ENCODE measurements at regions not wholly inside any gene's neighbourhood (a gene's known extent, or its start where the extent isn't known, plus 50 kb on each side); places are given as distances from the start of the nearest gene placed in this dataset.

- H3K79me1 ChIP-seq (ENCODE audit: low read length) = no peaks in the 10 kb centered on the region
These were observed 1260.5 kb upstream of the CELF2 start for GRCh38 chr10:9757176-9757575.

GRCh38 chr10:9759596-9759995, 1258.1 kb upstream of the CELF2 start:
- Histone ChIP-seq H3K36me3 (ENCODE audit: control insufficient read depth in 1 of 2, insufficient read depth in 2 of 2, low read length in 2 of 2) (no peaks in the 10 kb centered on the region), H3K4me2 (ENCODE audit: low read length) (no peak overlapping the region), H4K12ac (ENCODE audit: low read depth, low read length) (no peak overlapping the region), H3K79me2 (ENCODE audit: control insufficient read depth, insufficient read depth, low read length, poor library complexity) (peaks cover 2% of the 10 kb centered on the region), H3K23ac (ENCODE audit: low read length) (no peak overlapping the region), H3K14ac (ENCODE audit: low read length) (no peak overlapping the region), H2BK12ac (ENCODE audit: low read length) (no peak overlapping the region), H3K79me1 (ENCODE audit: low read length) (no peaks in the 10 kb centered on the region), H2BK5ac (ENCODE audit: low read depth, low read length, poor library complexity) (no peak overlapping the region), H3K4ac (ENCODE audit: low read depth, low read length) (no peak overlapping the region), H2AK5ac (ENCODE audit: low read length) (no peak overlapping the region), H4K91ac (ENCODE audit: low read depth, low read length) (no peak overlapping the region), H2AFZ (ENCODE audit: insufficient read depth, low read length, poor library complexity) (no peak overlapping the region), H3K9me3 (ENCODE audit: insufficient read depth, low read depth, low read length) (no peaks in the 10 kb centered on the region), H3K4me1 (ENCODE audit: control insufficient read depth in 1 of 2, insufficient read depth in 2 of 2, low read length in 2 of 2) (no peaks in the 10 kb centered on the region), H3K27me3 (ENCODE audit: insufficient read depth, low read length) (no peaks in the 10 kb centered on the region), H3K18ac (ENCODE audit: low read length) (no peak overlapping the region), H3K4me3 (ENCODE audit: low read depth, low read length) (no peak overlapping the region), H2BK120ac (ENCODE audit: insufficient read depth, low read length, poor library complexity) (no peak overlapping the region), H4K8ac (ENCODE audit: low read depth, low read length) (no peak overlapping the region), H3K9ac (ENCODE audit: low read length) (no peak overlapping the region), H3K27ac (ENCODE audit: low read depth, low read length) (no peak overlapping the region)
- WGBS (ENCODE audit: extremely low coverage, insufficient coverage, insufficient read length) = no CpG with 5 or more reads among the region's 3 CpGs
- no peak for DNase-seq

More at GRCh38 chr10:9757176-9757575, 1260.5 kb upstream of the CELF2 start:
- Histone ChIP-seq H3K4me3 (ENCODE audit: low read depth, low read length) (no peak overlapping the region), H2AK5ac (ENCODE audit: low read length) (no peak overlapping the region), H3K4me2 (ENCODE audit: low read length) (no peak overlapping the region), H2AFZ (ENCODE audit: insufficient read depth, low read length, poor library complexity) (no peak overlapping the region), H3K79me2 (ENCODE audit: control insufficient read depth, insufficient read depth, low read length, poor library complexity) (peaks cover 2% of the 10 kb centered on the region), H4K91ac (ENCODE audit: low read depth, low read length) (no peak overlapping the region), H3K4ac (ENCODE audit: low read depth, low read length) (no peak overlapping the region), H2BK120ac (ENCODE audit: insufficient read depth, low read length, poor library complexity) (no peak overlapping the region), H3K27ac (ENCODE audit: low read depth, low read length) (no peak overlapping the region), H3K9me3 (ENCODE audit: insufficient read depth, low read depth, low read length) (no peaks in the 10 kb centered on the region), H3K23ac (ENCODE audit: low read length) (no peak overlapping the region), H3K36me3 (ENCODE audit: control insufficient read depth in 1 of 2, insufficient read depth in 2 of 2, low read length in 2 of 2) (no peaks in the 10 kb centered on the region), H3K14ac (ENCODE audit: low read length) (no peak overlapping the region), H3K27me3 (ENCODE audit: insufficient read depth, low read length) (no peaks in the 10 kb centered on the region), H4K8ac (ENCODE audit: low read depth, low read length) (no peak overlapping the region), H3K4me1 (ENCODE audit: control insufficient read depth in 1 of 2, insufficient read depth in 2 of 2, low read length in 2 of 2) (no peaks in the 10 kb centered on the region), H4K12ac (ENCODE audit: low read depth, low read length) (no peak overlapping the region), H3K18ac (ENCODE audit: low read length) (no peak overlapping the region), H2BK12ac (ENCODE audit: low read length) (no peak overlapping the region), H3K9ac (ENCODE audit: low read length) (no peak overlapping the region), H2BK5ac (ENCODE audit: low read depth, low read length, poor library complexity) (no peak overlapping the region)
- WGBS (ENCODE audit: extremely low coverage, insufficient coverage, insufficient read length) = no CpG with 5 or more reads among the region's 6 CpGs
- no peak for DNase-seq

GRCh38 chr10:9762966-9763656, 1254.6 kb upstream of the CELF2 start:
- H3K4me3 ChIP-seq (ENCODE audit: low read depth, low read length) = no peak overlapping the region
- H3K36me3 ChIP-seq (ENCODE audit: control insufficient read depth in 1 of 2, insufficient read depth in 2 of 2, low read length in 2 of 2) = no peaks in the 10 kb centered on the region
- H2AK5ac ChIP-seq (ENCODE audit: low read length) = no peak overlapping the region
- no peak overlapping the region for H3K14ac ChIP-seq (ENCODE audit: low read length)
- H3K79me1 ChIP-seq (ENCODE audit: low read length) = no peaks in the 10 kb centered on the region
- H3K4ac ChIP-seq (ENCODE audit: low read depth, low read length) = no peak overlapping the region
- no CpG with 5 or more reads among the region's 7 CpGs for WGBS (ENCODE audit: extremely low coverage, insufficient coverage, insufficient read length)
- H4K8ac ChIP-seq (ENCODE audit: low read depth, low read length) = no peak overlapping the region
- no peak overlapping the region for H3K9ac ChIP-seq (ENCODE audit: low read length)
- H3K27ac ChIP-seq (ENCODE audit: low read depth, low read length) = no peak overlapping the region
- H3K4me1 ChIP-seq (ENCODE audit: control insufficient read depth in 1 of 2, insufficient read depth in 2 of 2, low read length in 2 of 2) = no peaks in the 10 kb centered on the region
- peaks cover 2% of the 10 kb centered on the region for H3K79me2 ChIP-seq (ENCODE audit: control insufficient read depth, insufficient read depth, low read length, poor library complexity)
- H3K9me3 ChIP-seq (ENCODE audit: insufficient read depth, low read depth, low read length) = no peaks in the 10 kb centered on the region
- no peak overlapping the region for H2AFZ ChIP-seq (ENCODE audit: insufficient read depth, low read length, poor library complexity)
- no peak overlapping the region for H3K18ac ChIP-seq (ENCODE audit: low read length)
- no peak overlapping the region for H2BK5ac ChIP-seq (ENCODE audit: low read depth, low read length, poor library complexity)
- no peak overlapping the region for H2BK120ac ChIP-seq (ENCODE audit: insufficient read depth, low read length, poor library complexity)
- no peak overlapping the region for H4K12ac ChIP-seq (ENCODE audit: low read depth, low read length)
- H3K4me2 ChIP-seq (ENCODE audit: low read length) = no peak overlapping the region
- H3K23ac ChIP-seq (ENCODE audit: low read length) = no peak overlapping the region
- H2BK12ac ChIP-seq (ENCODE audit: low read length) = no peak overlapping the region
- H4K91ac ChIP-seq (ENCODE audit: low read depth, low read length) = no peak overlapping the region
- peak; percentile 73 to 96 for DNase-seq
- H3K27me3 ChIP-seq (ENCODE audit: insufficient read depth, low read length) = no peaks in the 10 kb centered on the region

- no peaks in the 10 kb centered on the region for H3K79me1 ChIP-seq (ENCODE audit: low read length)
- H3K4ac ChIP-seq (ENCODE audit: low read depth, low read length) = no peak overlapping the region
- no peak overlapping the region for H3K27ac ChIP-seq (ENCODE audit: low read depth, low read length)
- H3K9me3 ChIP-seq (ENCODE audit: insufficient read depth, low read depth, low read length) = no peaks in the 10 kb centered on the region
- H3K18ac ChIP-seq (ENCODE audit: low read length) = no peak overlapping the region
- no peaks in the 10 kb centered on the region for H3K4me1 ChIP-seq (ENCODE audit: control insufficient read depth in 1 of 2, insufficient read depth in 2 of 2, low read length in 2 of 2)
- no peak overlapping the region for H3K4me2 ChIP-seq (ENCODE audit: low read length)
- H4K91ac ChIP-seq (ENCODE audit: low read depth, low read length) = no peak overlapping the region
- no peaks in the 10 kb centered on the region for H3K36me3 ChIP-seq (ENCODE audit: control insufficient read depth in 1 of 2, insufficient read depth in 2 of 2, low read length in 2 of 2)
- no peak overlapping the region for H3K23ac ChIP-seq (ENCODE audit: low read length)
- no peak overlapping the region for H2BK120ac ChIP-seq (ENCODE audit: insufficient read depth, low read length, poor library complexity)
- H3K27me3 ChIP-seq (ENCODE audit: insufficient read depth, low read length) = no peaks in the 10 kb centered on the region
- no peak overlapping the region for H3K9ac ChIP-seq (ENCODE audit: low read length)
- H4K12ac ChIP-seq (ENCODE audit: low read depth, low read length) = no peak overlapping the region
- no peak overlapping the region for H2AFZ ChIP-seq (ENCODE audit: insufficient read depth, low read length, poor library complexity)
- no peak overlapping the region for H3K14ac ChIP-seq (ENCODE audit: low read length)
- H2AK5ac ChIP-seq (ENCODE audit: low read length) = no peak overlapping the region
- no peak overlapping the region for H4K8ac ChIP-seq (ENCODE audit: low read depth, low read length)
- H3K79me2 ChIP-seq (ENCODE audit: control insufficient read depth, insufficient read depth, low read length, poor library complexity) = no peaks in the 10 kb centered on the region
- DNase-seq = no peak
- H2BK5ac ChIP-seq (ENCODE audit: low read depth, low read length, poor library complexity) = no peak overlapping the region
- H3K4me3 ChIP-seq (ENCODE audit: low read depth, low read length) = no peak overlapping the region
- no peak overlapping the region for H2BK12ac ChIP-seq (ENCODE audit: low read length)
These were observed 1250.9 kb upstream of the CELF2 start for GRCh38 chr10:9766762-9767161.
